H4 (cell line): ENCODE measurements at regions not wholly inside any gene's neighbourhood (a gene's known extent, or its start where the extent isn't known, plus 50 kb on each side); places are given as distances from the start of the nearest gene placed in this dataset.
"Not testable (repeated sequence)": the region's sequence is repeated elsewhere in the genome, so short reads cannot be mapped to it uniquely, and the experiment has no call there.

Source experiments
- DNase-seq: peaks from one replicate; pipeline ENCODE4 v3.0.0-alpha.2; 2015; ENCODE audit warnings: low spot score

GRCh38 chr7:20466543-20467021 lies 135.9 kb downstream of the ITGB8 start:
- DNase-seq, result no peak

- no peak for DNase-seq
Observed at GRCh38 chr7:20470082-20470481, 139.4 kb downstream of the ITGB8 start.

- DNase-seq, result no peak
Observed at GRCh38 chr7:20470726-20471125, 140.0 kb downstream of the ITGB8 start.

GRCh38 chr7:20474249-20474648 lies 141.2 kb upstream of the ABCB5 start:
- DNase-seq, result peak; percentile 41

- DNase-seq, result no peak
Observed at GRCh38 chr7:20475756-20476155, 139.7 kb upstream of the ABCB5 start.

GRCh38 chr7:20477067-20477466 lies 138.4 kb upstream of the ABCB5 start:
- DNase-seq, result no peak

- no peak for DNase-seq
Observed at GRCh38 chr7:20479706-20480105, 135.8 kb upstream of the ABCB5 start.

- no peak for DNase-seq
Observed at GRCh38 chr7:20482071-20482470, 133.4 kb upstream of the ABCB5 start.

GRCh38 chr7:20484356-20484755 lies 131.1 kb upstream of the ABCB5 start:
- DNase-seq, result no peak

GRCh38 chr7:20488850-20489249 lies 126.6 kb upstream of the ABCB5 start:
- no peak for DNase-seq

GRCh38 chr7:20491284-20491683 lies 124.2 kb upstream of the ABCB5 start:
- no peak for DNase-seq

GRCh38 chr7:20494566-20494965 lies 120.9 kb upstream of the ABCB5 start:
- no peak for DNase-seq

- not testable (repeated sequence) for DNase-seq
Observed at GRCh38 chr7:20501473-20501872, 114.0 kb upstream of the ABCB5 start.

GRCh38 chr7:20503278-20503950 lies 112.1 kb upstream of the ABCB5 start:
- no peak for DNase-seq

GRCh38 chr7:20504060-20504459 lies 111.4 kb upstream of the ABCB5 start:
- no peak for DNase-seq

- DNase-seq, result no peak
Observed at GRCh38 chr7:20506175-20506574, 109.3 kb upstream of the ABCB5 start.

GRCh38 chr7:20507157-20507556 lies 108.3 kb upstream of the ABCB5 start:
- no peak for DNase-seq

- DNase-seq, result no peak
Observed at GRCh38 chr7:20508109-20508508, 107.4 kb upstream of the ABCB5 start.

- no peak for DNase-seq
Observed at GRCh38 chr7:20509892-20510572, 105.4 kb upstream of the ABCB5 start.

GRCh38 chr7:20510573-20510900 lies 104.9 kb upstream of the ABCB5 start:
- DNase-seq, result no peak

GRCh38 chr7:20513341-20513740 lies 102.1 kb upstream of the ABCB5 start:
- no peak for DNase-seq

GRCh38 chr7:20513897-20514296 lies 101.6 kb upstream of the ABCB5 start:
- DNase-seq, result no peak

- peak; percentile 84 for DNase-seq
Observed at GRCh38 chr7:20514364-20514763, 101.1 kb upstream of the ABCB5 start.

GRCh38 chr7:20519645-20520044 lies 95.8 kb upstream of the ABCB5 start:
- no peak for DNase-seq
